HG03575 (cell line): ENCODE measurements at regions not wholly inside any gene's neighbourhood (a gene's known extent, or its start where the extent isn't known, plus 50 kb on each side); places are given as distances from the start of the nearest gene placed in this dataset.
A peak's percentile ranks its signal among the peaks of the same experiment; 100 is the strongest.
"Not testable (repeated sequence)": the region's sequence is repeated elsewhere in the genome, so short reads cannot be mapped to it uniquely, and the experiment has no call there.

Experiments used
- ATAC-seq: cut with Tn5 transposase; IDR thresholded peaks from one replicate; pipeline ENCODE4 v1.9.1; 2021; ENCODE audit not compliant: unreplicated experiment, insufficient number of reproducible peaks, low FRiP score; ENCODE audit errors: extremely low read depth

DNA sequence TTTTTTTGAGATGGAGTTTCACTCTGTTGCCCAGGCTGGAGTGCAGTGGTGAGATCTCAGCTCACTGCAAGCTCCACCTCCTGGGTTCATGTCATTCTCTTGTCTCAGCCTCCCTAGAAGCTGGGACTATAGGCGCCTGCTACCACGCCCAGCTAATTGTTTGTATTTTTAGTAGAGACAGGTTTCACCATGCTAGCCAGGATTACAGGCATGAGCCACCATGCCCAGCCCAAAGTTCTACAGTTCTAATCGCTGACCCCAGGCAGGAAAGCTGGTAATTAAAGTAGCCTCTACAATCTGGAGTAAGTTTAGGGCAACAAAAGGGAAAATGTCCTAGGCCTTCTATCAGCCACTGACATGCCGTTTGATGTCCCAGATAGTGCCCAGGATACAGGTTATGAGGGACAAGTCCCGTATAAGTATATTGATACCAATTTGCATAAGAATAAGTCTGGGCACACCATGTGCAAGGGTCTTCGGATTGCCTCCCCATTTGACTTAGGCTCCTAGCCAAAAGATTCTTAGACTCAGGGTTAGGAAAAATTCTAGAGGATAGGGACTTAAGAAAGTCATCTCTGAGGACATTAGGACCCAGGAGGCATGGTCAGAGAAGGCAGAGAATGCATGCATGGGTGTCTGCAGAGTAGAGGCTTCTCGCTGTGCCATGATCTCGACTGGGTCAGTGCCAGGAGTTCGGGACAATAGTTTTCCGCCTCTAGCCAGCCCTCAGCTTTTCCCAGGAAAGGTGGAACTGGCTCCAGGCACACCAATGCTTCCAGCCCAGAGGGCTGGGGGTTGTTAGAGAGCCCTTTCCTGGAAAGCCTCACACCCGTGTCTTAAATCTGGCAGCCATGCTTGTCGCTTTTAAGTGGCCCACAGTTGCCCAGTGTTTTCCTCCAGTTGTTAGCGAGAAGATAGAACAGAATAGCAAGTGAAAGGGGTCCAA lies 1111.1 kb downstream of the TAF11L14 start:
- peak; percentile 27 for ATAC-seq

DNA sequence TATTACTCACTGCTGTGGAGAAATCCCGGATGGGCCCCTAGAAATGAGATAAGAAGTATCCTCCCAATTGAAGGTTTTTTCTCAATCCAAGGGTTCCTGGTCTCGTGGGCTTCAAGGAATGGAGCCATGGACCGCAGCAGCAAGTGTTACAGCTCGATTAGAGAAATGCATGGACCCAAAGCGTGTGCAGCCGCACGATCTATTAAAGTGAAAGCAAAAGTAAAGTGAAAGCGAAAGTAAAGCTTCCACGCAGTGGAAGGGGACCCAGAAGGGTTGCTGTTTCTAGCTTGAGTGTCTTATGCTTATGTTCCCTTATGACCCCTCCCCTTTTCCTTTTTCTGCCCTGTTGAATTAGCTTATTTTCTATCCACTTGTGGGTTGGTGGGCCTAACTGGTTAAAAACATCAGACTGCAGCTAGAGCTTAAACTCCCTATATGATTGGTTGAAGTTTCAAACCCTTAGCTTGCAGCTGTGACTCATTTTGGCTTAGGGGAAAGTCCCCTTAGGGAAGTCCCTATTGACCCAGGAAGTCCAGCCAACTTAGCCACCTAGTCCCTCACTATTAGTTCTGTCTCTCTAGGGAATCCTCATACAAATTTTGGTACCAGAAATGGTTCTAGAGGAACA lies 1111.8 kb downstream of the TAF11L14 start:
- ATAC-seq = peak; percentile 50

DNA sequence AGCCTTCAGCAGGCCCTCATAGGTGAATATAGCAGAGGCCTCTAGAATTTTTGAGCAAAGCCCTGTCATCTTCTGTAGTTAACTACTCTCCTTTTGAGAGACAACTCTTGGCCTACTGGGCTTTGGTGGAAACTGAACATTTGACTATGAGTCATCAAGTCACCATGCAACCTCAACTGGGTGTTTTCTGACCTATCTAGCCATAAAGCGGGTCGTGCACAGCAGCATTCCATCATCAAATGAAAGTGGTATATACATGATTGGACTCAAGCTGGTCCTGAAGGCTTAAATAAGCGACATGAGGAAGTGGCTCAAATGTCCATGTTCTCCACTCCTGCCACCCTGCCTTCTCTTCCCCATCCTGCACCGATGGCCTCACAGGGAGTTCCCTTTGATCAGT lies 1115.5 kb downstream of the TAF11L14 start:
- ATAC-seq = peak; percentile 26

DNA sequence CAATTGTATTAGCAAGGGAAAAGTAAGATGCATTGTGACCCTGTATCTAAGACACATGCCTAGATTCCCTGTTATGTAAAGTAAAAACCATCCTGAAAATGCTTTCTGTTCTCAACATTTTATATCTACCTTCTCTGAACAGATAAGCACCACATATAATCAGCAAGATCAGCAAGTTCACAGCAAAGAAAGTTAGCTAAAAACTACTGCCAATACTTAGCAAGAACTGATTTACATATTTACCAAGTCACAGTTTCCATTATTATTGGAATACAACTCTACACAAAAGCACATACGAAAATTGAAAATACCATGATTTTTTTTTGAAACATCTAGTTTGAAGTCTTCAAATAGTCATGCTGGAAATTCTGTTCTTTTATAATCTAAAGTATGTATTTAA lies 1118.1 kb downstream of the TAF11L14 start:
- no peak for ATAC-seq

DNA sequence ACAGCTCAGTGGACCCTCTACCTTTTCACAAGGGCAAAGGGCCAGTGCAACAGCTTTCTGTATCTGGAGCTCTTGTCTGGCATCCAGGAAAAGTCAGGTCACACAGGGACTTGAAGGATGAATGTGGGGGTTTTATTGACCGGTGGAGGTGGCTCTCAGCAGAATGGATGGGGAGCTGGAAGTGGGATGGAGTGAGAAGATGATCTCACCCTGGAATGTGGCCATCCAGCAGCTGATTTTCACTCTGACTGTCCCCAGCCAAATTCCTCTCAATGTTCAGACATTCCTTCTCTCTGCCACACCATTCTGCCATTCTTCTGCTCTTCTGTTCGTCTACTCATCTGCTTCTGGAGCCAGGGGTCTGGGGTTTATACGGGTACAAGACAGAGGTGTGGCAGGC lies 1119.9 kb downstream of the TAF11L14 start:
- no peak for ATAC-seq

DNA sequence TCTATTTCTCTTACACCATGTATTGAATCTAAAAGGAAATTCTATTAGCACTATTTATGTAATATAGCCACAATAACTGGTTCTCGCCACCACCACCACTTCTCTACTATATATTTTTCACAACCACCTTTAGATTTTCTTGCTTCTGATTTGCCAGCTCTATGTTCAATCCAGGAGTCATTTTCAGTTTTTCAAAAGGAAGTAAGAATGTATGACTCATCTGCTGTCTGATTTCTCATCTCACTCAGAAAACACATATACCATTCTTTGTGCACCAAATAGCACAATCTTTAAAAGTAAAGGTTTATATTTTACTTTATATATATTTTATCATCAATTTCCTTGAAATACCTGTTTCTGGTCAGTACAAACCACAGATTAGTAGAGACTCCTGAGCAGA lies 1127.5 kb downstream of the TAF11L14 start:
- peak; percentile 52 for ATAC-seq

DNA sequence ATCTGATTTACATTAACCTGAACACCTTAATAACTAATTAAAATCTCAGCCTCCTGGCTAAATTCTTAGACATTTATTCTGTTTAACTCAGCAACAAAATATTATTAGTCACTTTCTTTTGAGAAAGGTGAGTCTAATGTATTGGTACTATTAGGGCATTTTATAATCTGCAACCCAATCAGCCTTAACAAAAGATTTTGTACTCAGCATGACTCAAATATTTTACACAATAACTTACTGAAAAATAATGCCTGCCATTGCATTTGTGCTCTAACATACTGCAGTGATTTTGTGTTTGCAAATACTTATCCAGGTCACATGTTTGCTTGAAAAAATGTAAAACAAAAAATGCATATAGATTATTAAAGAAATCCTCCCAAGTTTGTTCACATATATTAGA lies 1129.9 kb downstream of the TAF11L14 start:
- no peak for ATAC-seq

DNA sequence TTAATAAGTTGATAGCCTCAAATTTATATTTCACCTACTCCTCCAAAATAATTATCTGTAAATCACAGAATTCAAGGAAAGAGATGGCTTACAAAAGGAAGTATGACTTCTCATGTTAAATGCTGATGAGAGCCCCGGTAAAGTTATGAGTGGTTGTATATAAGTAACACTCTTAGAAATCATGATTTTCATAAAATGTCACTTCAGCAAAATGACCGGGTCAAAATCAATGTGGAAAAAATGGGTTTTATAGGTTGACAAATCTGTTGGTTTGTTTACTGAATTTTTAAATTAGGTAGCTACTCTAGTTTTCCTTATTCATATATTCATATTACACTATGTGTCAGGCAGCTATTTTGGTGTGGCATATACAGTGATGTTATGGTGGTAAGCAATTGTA lies 1131.0 kb downstream of the TAF11L14 start:
- no peak for ATAC-seq

DNA sequence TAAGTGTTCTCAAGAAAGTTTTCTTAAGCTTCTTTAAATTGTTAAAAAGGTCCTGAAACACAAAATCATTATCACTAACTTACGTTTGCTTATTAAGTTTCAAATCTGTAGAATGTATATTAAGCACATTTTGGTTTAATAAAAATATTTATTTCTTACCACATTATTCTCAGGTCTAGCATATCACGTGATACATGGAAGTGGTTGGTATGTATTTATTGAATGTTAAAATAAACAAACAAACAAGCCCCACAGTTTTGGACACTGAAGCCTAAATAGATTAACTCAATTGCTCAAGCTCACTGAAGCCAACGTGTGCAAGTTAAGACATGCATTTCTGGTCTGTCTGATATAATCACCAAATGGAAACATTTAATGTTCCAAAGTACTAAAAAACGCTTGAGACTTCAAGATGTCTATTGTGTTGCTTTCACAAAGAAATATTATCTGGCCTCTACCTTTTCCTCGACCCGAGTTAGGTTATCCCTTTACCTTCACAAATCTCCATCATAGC lies 1136.9 kb downstream of the TAF11L14 start:
- ATAC-seq = no peak

DNA sequence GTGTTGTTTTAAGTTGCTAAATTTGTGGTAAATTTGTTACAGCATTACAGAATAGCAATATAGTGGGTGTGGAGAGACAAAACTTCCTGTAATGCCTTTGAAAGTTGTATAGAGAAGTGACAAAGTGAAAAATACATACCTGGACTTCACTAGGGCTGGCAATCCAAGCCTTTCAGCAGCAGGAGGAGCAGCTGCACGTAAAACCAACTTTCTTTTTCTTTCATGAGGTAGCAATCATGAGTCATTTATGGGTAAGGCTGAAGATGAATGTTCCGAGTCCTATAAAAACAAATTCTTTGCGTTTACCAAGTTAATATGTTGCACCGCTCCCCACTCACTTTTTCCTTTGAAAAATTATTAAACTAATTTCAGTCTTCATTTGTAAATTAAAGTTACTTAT lies 1138.2 kb downstream of the TAF11L14 start:
- no peak for ATAC-seq

DNA sequence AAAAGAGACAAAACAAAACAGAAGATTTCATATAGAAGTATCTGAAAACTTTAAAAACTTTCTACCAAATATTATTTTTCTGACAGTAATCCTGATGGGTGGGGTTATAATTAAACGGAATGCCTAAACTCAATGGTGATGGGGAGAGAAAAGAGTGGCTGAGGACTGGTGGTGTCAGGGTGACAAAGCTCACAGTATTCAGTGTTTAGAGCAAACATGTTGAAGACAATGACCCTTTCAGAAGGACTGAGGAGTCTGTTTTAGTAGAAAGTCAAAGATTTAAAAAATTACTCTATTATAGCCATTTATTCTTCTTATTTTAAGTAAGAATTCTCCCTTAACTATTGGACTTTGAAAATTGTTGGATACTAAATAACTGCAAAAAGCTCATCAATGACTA lies 1144.0 kb downstream of the TAF11L14 start:
- ATAC-seq = no peak

DNA sequence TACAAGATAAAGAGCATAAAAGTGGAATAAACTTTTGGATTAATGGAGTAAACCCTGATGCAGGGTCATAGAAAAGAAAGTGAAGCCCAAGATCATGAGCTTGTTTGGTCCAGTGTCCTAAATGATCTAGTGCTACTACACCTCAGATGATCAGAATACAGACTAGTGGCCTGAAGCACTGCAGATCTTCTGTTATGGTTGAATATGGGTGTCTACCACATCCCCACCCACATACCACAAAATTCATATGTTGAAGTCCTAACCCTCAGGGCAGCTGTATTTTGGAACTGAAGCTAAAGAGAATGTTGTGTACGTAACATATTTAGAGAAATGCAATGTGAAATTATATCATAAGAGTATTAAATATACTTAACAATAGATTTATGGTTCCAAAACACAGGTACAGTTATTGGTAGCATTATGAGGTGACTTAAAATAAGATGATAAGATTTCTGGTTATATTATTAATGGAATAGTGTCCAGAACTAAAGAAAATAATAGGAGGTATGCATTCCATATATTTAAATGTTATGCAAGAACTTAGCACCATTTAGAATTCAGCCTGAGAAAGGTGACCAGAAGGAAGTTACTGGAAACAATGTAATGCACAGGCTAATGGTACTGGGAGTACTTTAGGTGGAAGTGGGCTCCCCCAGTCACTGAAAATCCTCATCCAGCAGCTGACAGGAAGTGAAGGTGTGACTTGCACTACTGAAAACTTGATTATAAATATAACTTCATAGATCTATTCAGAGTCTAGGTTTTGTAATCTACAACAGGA lies 1155.1 kb downstream of the TAF11L14 start:
- no peak for ATAC-seq

DNA sequence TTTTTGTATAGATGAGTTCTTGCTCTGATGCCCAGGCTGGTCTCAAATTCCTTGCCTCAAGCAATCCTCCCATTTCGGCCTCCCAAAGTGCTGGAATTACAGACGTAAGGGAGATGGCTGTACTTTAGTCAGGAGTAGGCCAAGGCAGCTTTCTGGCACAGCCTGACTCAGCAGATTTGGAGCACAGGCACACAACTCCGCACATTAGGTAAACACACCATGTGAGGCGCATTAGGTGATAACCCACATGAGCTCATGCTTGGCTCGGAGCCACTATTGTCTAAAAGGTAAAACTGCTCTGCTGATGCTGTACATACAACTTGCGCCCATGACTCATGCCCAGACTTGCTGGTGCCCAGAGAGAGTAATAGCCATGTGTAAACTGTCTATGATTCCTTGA lies 1157.9 kb downstream of the TAF11L14 start:
- ATAC-seq = no peak

DNA sequence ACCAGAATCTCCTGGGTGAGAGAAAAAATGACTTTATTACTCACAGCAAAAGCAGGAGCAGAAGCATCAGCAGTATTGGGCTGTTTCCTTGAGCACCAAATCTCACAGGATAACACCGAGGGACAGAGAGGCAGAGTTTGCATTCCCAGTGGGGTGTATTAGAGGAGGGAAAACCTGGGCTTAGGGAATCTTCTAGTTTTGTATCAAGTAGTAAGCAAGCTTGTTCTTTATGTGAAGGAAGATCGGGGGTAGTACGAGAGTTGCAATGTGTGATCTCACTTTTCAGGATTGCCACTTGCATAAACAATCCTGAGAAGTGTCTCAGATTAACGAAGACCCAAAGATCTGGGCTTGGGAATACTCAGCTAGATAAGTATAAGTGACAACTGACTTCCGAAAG lies 1163.0 kb downstream of the TAF11L14 start:
- no peak for ATAC-seq

DNA sequence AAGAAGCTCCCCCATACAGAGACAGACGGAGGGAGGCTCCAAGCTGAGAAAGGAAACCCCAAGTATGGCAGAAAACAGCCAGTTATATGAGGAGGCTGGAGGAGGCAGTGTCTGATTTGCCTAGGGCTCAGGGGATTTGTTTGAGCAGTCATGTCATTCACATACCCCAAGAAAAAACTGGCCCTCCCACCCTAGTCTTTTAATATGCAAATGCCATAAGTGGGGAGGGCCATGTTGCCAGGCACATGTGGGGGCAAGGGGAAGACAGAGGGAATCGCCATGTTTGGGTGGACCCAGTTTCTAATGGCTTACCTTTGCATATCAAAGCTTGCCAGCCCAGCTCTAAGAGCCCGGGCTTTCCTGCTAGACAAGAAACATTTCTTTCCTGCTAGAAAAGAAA lies 1163.8 kb downstream of the TAF11L14 start:
- ATAC-seq = no peak

DNA sequence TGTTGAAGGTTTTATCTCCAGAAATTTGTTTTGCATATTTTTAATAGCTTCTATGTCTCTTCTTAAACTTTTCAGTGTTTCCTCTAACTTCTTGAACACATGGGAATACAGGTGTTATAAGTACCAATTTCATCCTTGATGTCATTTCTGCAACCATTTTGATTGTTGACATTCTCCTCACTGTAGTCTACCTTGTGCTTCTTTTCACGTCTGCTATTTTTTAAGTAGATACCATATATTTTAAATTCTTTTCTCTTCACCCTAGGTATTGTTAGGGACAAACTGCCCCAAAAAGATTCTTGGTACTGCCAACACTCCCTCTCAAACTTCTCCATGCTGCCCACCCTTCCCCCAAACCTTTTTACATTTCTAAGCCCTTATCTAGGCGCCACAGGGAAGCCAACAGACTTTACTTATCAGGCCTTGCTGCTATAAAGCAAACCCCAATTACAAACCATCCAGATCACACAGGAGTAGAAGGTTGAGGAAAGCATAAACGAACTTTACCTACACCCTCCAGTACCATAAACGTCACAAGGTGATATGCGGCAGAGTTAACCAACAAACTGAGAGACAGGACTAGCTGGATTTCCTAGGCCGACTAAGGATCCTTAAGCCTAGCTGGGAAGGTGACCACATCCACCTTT lies 1165.3 kb downstream of the TAF11L14 start:
- ATAC-seq = no peak

DNA sequence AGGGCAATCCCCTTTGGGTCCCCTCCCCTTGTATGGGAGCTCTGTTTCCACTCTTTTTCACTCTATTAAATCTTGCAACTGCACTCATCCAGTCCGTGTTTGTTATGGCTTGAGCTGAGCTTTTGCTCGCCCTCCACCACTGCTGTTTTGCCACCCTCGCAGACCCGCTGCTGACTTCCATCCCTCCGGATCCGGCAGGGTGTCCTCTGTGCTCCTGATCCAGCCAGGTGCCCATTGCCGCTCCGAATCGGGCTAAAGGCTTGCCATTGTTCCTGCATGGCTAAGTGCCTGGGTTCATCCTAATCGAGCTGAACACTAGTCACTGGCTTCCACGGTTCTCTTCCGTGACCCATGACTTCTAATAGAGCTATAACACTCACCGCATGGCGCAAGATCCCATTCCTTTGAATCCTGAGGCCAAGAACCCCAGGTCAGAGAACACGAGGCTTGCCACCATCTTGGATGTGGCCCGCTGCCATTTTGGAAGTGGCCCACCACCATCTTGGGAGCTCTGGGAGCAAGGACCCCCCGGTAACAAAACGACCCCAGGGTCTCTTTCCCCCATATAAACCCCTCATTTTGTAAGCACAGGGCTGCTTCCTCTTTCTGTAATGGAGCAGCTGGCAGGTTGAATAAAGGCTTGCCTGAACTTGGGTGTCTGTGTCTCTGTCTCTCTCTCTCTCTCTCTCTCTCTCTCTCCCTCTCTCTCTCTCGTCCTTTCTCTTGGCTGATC lies 1166.2 kb downstream of the TAF11L14 start:
- no peak for ATAC-seq

DNA sequence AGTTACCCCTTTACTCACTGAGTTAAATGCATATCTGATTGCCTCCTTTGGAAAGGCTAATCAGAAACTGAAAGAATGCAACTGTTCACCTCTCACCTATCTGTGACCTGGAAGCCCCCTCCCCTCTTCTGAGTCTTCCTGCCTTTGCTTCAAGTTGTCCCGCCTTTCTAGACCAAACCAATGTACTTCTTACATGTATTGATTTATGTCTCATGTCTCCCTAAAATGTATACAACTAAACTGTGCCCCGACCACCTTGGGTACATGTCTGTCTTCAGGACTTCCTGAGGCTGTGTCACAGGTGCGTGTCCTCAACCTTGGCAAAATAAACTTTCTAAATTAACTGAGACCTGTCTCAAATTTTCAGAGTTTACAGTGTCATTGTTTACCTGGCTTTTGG lies 1167.2 kb downstream of the TAF11L14 start:
- ATAC-seq = not testable (repeated sequence)
